BE2C (cell line): ENCODE measurements at regions not wholly inside any gene's neighbourhood (a gene's known extent, or its start where the extent isn't known, plus 50 kb on each side); places are given as distances from the start of the nearest gene placed in this dataset.

ENCODE experiments used
- DNase-seq: peaks from one replicate; pipeline ENCODE4 v3.0.0-alpha.2; 2020
- H3K27me3 ChIP-seq: fragments of 250-450 bp; sonication (Bioruptor Pico); 2 replicates; pipeline ENCODE4 v1.5.1; 2020; ENCODE audit warnings: mild to moderate bottlenecking
- H3K36me3 ChIP-seq: fragments of 250-450 bp; sonication (Bioruptor Pico); 2 replicates; pipeline ENCODE4 v1.5.1; 2020; ENCODE audit warnings: mild to moderate bottlenecking
- H3K4me1 ChIP-seq: fragments of 250-450 bp; sonication (Bioruptor Pico); 2 replicates; pipeline ENCODE4 v1.5.1; 2020
- H3K4me3 ChIP-seq: 2 replicates; pipeline ENCODE4 v1.5.1; 2011; ENCODE audit warnings: low read depth, low read length
- H3K9me3 ChIP-seq: fragments of 250-450 bp; sonication (Bioruptor Pico); 2 replicates; pipeline ENCODE4 v1.5.1; 2020
- CTCF ChIP-seq: IDR thresholded peaks from 2 replicates; pipeline ENCODE4 v1.5.1; 2012; ENCODE audit warnings: mild to moderate bottlenecking, low read depth, low read length

DNA sequence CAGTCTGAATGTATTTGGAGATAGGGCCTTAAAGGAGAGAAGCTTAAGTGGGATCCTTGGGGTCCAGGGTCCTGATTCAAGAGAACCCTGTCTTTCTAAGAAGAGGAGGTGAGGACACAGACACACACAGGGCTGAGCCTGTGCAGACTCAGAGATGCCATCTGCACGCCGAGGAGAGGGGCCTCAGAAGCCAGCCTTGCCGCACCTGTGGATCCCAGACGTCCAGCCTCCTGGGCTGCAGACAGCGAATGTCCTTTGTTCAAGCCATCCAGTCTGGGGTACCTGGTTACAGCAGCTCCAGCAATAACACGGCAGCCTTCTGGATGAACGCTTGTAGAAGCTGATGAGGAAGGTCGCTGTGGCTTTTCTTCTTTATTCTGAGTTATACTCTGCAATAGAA lies 1086.1 kb downstream of the BRD1 start:
- DNase-seq = no peak
- no peak for TF ChIP-seq CTCF
- no peaks in the 10 kb centered on the region for H3K27me3 ChIP-seq

DNA sequence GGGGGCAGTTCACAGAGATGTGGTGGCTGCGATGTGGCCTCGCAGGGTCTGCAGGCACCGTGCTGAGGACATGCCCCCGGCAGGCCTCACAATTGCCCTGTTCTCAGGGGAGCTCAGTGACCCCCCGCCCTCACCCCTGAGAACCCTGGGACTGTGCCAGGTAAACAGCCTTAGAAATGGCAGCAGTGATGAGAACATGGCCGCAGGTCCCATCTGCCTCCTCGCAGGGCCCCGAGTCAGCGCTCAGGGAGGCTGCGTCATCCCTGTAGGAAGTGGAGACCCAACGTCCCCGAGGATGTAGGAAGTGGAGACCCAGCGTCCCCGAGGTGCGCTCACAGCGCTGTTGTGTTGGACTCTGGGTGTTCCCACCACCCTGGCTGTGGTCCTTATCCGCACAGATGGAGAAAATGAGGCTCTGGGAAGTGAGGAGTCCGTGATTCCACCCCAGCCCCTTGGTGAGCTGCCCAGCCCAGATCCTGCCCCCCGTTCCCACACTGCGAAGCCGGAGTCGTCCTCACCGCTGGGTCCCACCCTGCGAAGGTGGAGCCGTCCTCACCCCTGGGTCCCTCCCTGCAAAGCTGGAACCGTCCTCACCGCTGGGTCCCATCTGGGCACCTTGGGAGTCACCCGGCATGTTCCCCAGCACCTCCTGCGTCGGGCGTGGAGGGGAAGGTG lies 1086.8 kb downstream of the BRD1 start:
- no peak for DNase-seq
- no peak for TF ChIP-seq CTCF
- H3K27me3 ChIP-seq = no peaks in the 10 kb centered on the region
- no peak overlapping the region for H3K4me3 ChIP-seq
- H3K36me3 ChIP-seq = no peaks in the 10 kb centered on the region
- peaks cover 14% of the 10 kb centered on the region for H3K9me3 ChIP-seq
- no peaks in the 10 kb centered on the region for H3K4me1 ChIP-seq

More for the DNA sequence above, 1086.1 kb downstream of the BRD1 start:
- Histone ChIP-seq H3K4me3 (no peak overlapping the region), H3K4me1 (no peaks in the 10 kb centered on the region), H3K36me3 (no peaks in the 10 kb centered on the region), H3K9me3 (peaks cover 15% of the 10 kb centered on the region)

GRCh38 chr22:48740086-48740730 lies 1087.5 kb downstream of the BRD1 start:
- H3K9me3 ChIP-seq = peaks cover 12% of the 10 kb centered on the region
- no peak overlapping the region for H3K4me3 ChIP-seq

DNA sequence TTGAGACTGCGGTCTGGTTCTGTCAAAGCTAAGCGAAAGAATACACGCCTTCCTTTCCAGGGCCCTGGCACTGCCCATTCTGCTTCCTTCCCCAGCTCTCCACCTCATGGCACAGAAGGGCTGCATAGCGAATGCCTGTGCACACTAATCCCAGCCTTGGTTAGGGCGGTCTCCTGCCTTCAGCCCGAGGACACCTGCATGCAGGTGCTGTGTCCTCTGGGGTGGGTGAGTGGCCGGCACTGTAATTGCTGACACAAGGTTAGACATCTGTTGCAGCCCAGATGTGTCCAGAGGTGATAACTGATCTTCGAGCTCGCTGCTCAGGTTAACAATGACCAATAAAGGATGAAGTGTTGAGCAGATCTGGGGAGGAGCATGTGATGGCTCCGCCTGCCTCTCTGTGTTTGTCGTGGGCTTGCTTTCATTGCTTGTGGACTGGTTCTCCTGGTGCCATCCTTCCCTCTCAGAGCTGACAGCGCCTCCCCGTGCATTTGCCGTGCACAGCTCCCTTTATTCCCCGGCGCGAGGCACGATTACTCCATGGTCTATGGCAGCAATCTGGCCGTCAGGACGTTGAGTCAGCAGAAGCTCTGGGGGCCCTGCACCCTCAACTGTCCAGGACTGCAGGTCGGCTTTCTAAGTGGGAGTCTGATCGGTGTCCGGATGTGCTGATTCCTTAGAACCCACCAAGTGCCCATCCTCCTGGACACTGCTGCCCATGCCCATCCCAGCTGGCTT lies 1088.2 kb downstream of the BRD1 start:
- TF ChIP-seq CTCF = no peak
- no peak for DNase-seq
- H3K9me3 ChIP-seq = peaks cover 12% of the 10 kb centered on the region
- no peaks in the 10 kb centered on the region for H3K4me1 ChIP-seq
- H3K36me3 ChIP-seq = no peaks in the 10 kb centered on the region
- H3K4me3 ChIP-seq = no peak overlapping the region
- H3K27me3 ChIP-seq = no peaks in the 10 kb centered on the region

More at GRCh38 chr22:48740086-48740730, 1087.5 kb downstream of the BRD1 start:
- no peak for DNase-seq
- Histone ChIP-seq H3K36me3 (no peaks in the 10 kb centered on the region), H3K27me3 (no peaks in the 10 kb centered on the region), H3K4me1 (no peaks in the 10 kb centered on the region)
- TF ChIP-seq CTCF = no peak

DNA sequence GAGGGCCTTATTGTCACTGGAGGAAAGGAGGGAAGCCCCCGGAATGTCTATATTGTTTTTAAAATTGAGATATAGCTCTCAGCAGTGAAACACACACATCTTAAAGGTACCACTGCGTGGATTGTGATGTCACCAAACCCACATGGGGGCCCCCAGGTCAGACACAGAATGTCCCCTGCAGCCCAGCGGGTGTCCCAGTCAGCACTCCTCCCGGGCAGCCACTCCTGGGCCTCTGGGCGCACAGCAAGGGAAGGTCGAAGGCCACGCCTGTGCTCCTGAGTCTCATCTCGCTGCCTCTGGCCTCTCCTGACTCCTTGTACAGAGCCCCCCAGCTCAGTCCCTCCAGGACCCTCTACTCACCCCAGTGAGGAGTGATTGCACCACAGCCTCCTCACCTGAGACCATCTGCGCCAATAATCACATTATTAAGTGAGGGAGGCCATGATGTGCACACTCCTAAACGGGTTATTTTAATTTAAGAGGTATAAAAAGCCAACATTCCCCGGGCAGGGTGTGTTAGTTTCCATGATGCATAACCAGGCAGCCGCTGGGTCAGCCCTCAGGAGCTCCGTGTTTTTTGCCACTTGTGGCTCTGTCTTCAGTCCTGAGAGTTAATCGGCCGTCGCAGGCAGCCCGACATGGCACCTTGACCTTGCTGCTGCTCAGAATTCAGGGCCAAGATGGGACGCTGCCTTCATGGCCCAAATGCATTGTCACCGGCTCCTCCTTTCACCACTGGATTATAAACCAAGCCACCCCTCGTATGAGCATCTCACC lies 1089.3 kb downstream of the BRD1 start:
- Histone ChIP-seq H3K4me3 (no peak overlapping the region), H3K9me3 (peaks cover 12% of the 10 kb centered on the region), H3K4me1 (no peaks in the 10 kb centered on the region), H3K36me3 (no peaks in the 10 kb centered on the region), H3K27me3 (no peaks in the 10 kb centered on the region)
- no peak for TF ChIP-seq CTCF
- DNase-seq = no peak
